ENCODE measurements at regions not wholly inside any gene's neighbourhood (a gene's known extent, or its start where the extent isn't known, plus 50 kb on each side); places are given as distances from the start of the nearest gene placed in this dataset.
"Not testable (repeated sequence)": the region's sequence is repeated elsewhere in the genome, so short reads cannot be mapped to it uniquely, and the experiment has no call there.

GRCh38 chr1:30569384-30569783, 154.0 kb downstream of the MATN1 start:
- no peak for DNase-seq (ENCODE audit: low read depth in 2 of 2)

GRCh38 chr1:30562559-30562958, 160.8 kb downstream of the MATN1 start:
- no peak for DNase-seq (ENCODE audit: low read depth in 2 of 2)

- no peak for DNase-seq (ENCODE audit: low read depth in 2 of 2)
Measured at GRCh38 chr1:30551603-30552002, 171.8 kb downstream of the MATN1 start.

- DNase-seq (ENCODE audit: low read depth in 2 of 2): no peak
Measured at GRCh38 chr1:30550365-30551220, 172.8 kb downstream of the MATN1 start.

- DNase-seq (ENCODE audit: low read depth in 2 of 2): not testable (repeated sequence)
Measured at GRCh38 chr1:30549872-30550271, 173.5 kb downstream of the MATN1 start.

GRCh38 chr1:30548294-30548693, 175.1 kb downstream of the MATN1 start:
- no peak for DNase-seq (ENCODE audit: low read depth in 2 of 2)

- not testable (repeated sequence) for DNase-seq (ENCODE audit: low read depth in 2 of 2)
Measured at GRCh38 chr1:30547326-30547725, 176.1 kb downstream of the MATN1 start.

- no peak for DNase-seq (ENCODE audit: low read depth in 2 of 2)
Measured at GRCh38 chr1:30545365-30545764, 178.0 kb downstream of the MATN1 start.

- DNase-seq (ENCODE audit: low read depth in 2 of 2): no peak
Measured at GRCh38 chr1:30541721-30542485, 181.5 kb downstream of the MATN1 start.

- no peak for DNase-seq (ENCODE audit: low read depth in 2 of 2)
Measured at GRCh38 chr1:30540611-30541192, 182.7 kb downstream of the MATN1 start.

GRCh38 chr1:30539884-30540283, 183.5 kb downstream of the MATN1 start:
- DNase-seq (ENCODE audit: low read depth in 2 of 2): no peak

- no peak for DNase-seq (ENCODE audit: low read depth in 2 of 2)
Measured at GRCh38 chr1:30538993-30539867, 184.2 kb downstream of the MATN1 start.

GRCh38 chr1:30538226-30538992, 185.0 kb downstream of the MATN1 start:
- DNase-seq (ENCODE audit: low read depth in 2 of 2): no peak

GRCh38 chr1:30537279-30537678, 186.1 kb downstream of the MATN1 start:
- no peak for DNase-seq (ENCODE audit: low read depth in 2 of 2)

GRCh38 chr1:30536530-30536929, 186.9 kb downstream of the MATN1 start:
- DNase-seq (ENCODE audit: low read depth in 2 of 2): no peak

- DNase-seq (ENCODE audit: low read depth in 2 of 2): no peak
Measured at GRCh38 chr1:30535595-30536325, 187.6 kb downstream of the MATN1 start.

GRCh38 chr1:30534551-30534940, 188.8 kb downstream of the MATN1 start:
- DNase-seq (ENCODE audit: low read depth in 2 of 2): no peak

- DNase-seq (ENCODE audit: low read depth in 2 of 2): no peak
Measured at GRCh38 chr1:30533796-30534550, 189.4 kb downstream of the MATN1 start.

GRCh38 chr1:30533141-30533540, 190.2 kb downstream of the MATN1 start:
- DNase-seq (ENCODE audit: low read depth in 2 of 2): no peak
